ENCODE measurements at regions not wholly inside any gene's neighbourhood (a gene's known extent, or its start where the extent isn't known, plus 50 kb on each side); places are given as distances from the start of the nearest gene placed in this dataset.

DNA sequence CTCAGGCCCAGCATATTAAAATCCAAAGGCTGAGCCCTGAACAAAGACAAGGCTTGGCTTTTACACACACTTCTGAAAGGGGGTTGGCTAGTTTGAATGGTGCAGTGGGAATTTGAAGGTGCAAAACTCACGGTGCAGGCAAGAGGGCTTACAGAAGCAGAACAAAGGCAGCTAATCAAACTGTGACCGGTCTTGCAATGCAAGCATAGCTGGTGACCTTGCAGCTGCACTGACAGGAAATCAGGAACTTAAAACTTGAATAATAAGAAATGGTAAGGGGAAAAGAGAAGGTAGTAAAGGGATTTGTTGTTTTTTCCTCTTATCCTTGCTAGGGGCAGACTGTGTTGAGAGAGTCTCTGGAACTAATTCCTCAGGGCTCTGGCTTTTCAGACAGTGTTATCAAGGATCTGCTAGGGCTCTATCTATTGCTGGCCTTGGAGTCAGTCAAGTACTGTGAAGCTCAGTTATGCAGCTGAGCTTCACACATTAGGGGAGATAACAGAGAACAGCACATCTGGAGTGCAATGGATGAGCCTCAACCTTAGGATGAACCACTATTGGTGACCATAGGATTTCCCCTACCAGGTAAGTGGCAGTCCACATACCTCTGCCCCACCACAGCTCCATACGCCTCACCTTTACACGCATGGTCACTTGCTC is 97.6 kb downstream of the PPIAL4G start:
- Histone ChIP-seq H3K9me3 (ENCODE audit: control insufficient read depth, insufficient read depth, low read length) (no peaks in the 10 kb centered on the region), H3K4me2 (ENCODE audit: low read depth, low read length) (no peak overlapping the region), H3K9ac (ENCODE audit: low read depth, low read length) (no peak overlapping the region), H2AFZ (replicated peaks; ENCODE audit: low read length, poor library complexity) (no peak overlapping the region), H3K56ac (ENCODE audit: extremely low read depth, insufficient read depth, low read length) (no peak overlapping the region), H2AK9ac (replicated peaks; ENCODE audit: low read depth, low read length, poor library complexity) (no peak overlapping the region), H2AK5ac (ENCODE audit: low read depth, low read length) (no peak overlapping the region), H4K20me1 (ENCODE audit: insufficient read depth, low read length) (no peaks in the 10 kb centered on the region), H4K91ac (ENCODE audit: insufficient read depth, low read depth, low read length) (no peak overlapping the region), H2BK15ac (ENCODE audit: low read depth, low read length) (no peak overlapping the region), H3K36me3 (ENCODE audit: control insufficient read depth, insufficient read depth, low read length) (no peaks in the 10 kb centered on the region; the same call in 1 of the 2 replicates), H3K9me1 (ENCODE audit: insufficient read depth, low read length) (no peaks in the 10 kb centered on the region), H3K27ac (ENCODE audit: insufficient read depth, low read length) (no peak overlapping the region), H3K27me3 (ENCODE audit: control insufficient read depth, insufficient read depth, low read length) (no peaks in the 10 kb centered on the region; the same call in 1 of the 2 replicates), H4K5ac (ENCODE audit: low read depth, low read length) (no peak overlapping the region), H3K18ac (ENCODE audit: low read depth, low read length) (no peak overlapping the region), H3K79me1 (ENCODE audit: low read depth in 1 of 2, low read length in 2 of 2) (0 out of 4 replicates have a peak, but pooled peaks cover 0 to 3% of the 10 kb centered on the region in 2 experiments), H3K14ac (replicated peaks; ENCODE audit: low read depth, low read length) (no peak overlapping the region), H2BK5ac (ENCODE audit: low read depth, low read length, poor library complexity, severe bottlenecking) (no peak overlapping the region), H3K4me1 (ENCODE audit: control insufficient read depth, insufficient read depth, low read length) (no peaks in the 10 kb centered on the region), H2BK20ac (ENCODE audit: low read depth, low read length) (no peak overlapping the region), H2BK120ac (ENCODE audit: low read depth, low read length) (no peak overlapping the region), H3K4ac (ENCODE audit: low read depth, low read length) (no peak overlapping the region), H3K4me3 (ENCODE audit: insufficient read depth, low read depth, low read length) (no peak overlapping the region), H4K8ac (ENCODE audit: low read depth in 2 of 2, low read length in 2 of 2) (no peak overlapping the region), H3K23ac (ENCODE audit: low read depth, low read length) (no peak overlapping the region)
- 75% methylated on average over 2 of the region's 4 CpGs; no CpG with 5 or more reads in 1 of the 2 experiments for WGBS, 2 experiments (ENCODE audit: extremely low coverage in 2 of 2, insufficient read length in 1 of 2)
- ChIA-PET POLR2A (ENCODE audit: unreplicated experiment) (no interaction called here), CTCF (no interaction called here)
- ATAC-seq (ENCODE audit: low read depth), result no peak
- in situ Hi-C loops (cut with MboI; ENCODE audit: low sequenced_read_pairs), result no loop called here
- no TSS peak for BruUV-seq (replicated peaks)
- no peak for DNase-seq
- dilution Hi-C loops (cut with HindIII; ENCODE audit: low sequenced_read_pairs, unreplicated experiment), result no loop called here
- intact Hi-C loops (cut with micrococcal nuclease), result no loop called here
- no peak for TF ChIP-seq MAZ (IDR thresholded peaks at IDR 0.05; ENCODE audit: borderline replicate concordance, low read depth, low read length)
- no peak for TF ChIP-seq CEBPB (IDR thresholded peaks at IDR 0.05; ENCODE audit: low read depth, low read length)
- TF ChIP-seq NFE2L2 (IDR thresholded peaks at IDR 0.05; ENCODE audit: low read depth, low read length), result no peak
- TF ChIP-seq MXI1 (IDR thresholded peaks at IDR 0.05; ENCODE audit: borderline replicate concordance, low read depth, low read length), result no peak
- TF ChIP-seq CHD1 (IDR thresholded peaks at IDR 0.05; ENCODE audit: low read depth, low read length), result no peak
- TF ChIP-seq, protein P1, sequence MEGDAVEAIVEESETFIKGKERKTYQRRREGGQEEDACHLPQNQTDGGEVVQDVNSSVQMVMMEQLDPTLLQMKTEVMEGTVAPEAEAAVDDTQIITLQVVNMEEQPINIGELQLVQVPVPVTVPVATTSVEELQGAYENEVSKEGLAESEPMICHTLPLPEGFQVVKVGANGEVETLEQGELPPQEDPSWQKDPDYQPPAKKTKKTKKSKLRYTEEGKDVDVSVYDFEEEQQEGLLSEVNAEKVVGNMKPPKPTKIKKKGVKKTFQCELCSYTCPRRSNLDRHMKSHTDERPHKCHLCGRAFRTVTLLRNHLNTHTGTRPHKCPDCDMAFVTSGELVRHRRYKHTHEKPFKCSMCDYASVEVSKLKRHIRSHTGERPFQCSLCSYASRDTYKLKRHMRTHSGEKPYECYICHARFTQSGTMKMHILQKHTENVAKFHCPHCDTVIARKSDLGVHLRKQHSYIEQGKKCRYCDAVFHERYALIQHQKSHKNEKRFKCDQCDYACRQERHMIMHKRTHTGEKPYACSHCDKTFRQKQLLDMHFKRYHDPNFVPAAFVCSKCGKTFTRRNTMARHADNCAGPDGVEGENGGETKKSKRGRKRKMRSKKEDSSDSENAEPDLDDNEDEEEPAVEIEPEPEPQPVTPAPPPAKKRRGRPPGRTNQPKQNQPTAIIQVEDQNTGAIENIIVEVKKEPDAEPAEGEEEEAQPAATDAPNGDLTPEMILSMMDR (conservative IDR thresholded peaks at IDR 0.05; ENCODE audit: low read depth, low read length), result no peak
- no peak for TF ChIP-seq RCOR1 (IDR thresholded peaks at IDR 0.05; ENCODE audit: insufficient replicate concordance, low read length)

Data from IMR-90 (cell line).